ENCODE measurements at regions not wholly inside any gene's neighbourhood (a gene's known extent, or its start where the extent isn't known, plus 50 kb on each side); places are given as distances from the start of the nearest gene placed in this dataset.

DNA sequence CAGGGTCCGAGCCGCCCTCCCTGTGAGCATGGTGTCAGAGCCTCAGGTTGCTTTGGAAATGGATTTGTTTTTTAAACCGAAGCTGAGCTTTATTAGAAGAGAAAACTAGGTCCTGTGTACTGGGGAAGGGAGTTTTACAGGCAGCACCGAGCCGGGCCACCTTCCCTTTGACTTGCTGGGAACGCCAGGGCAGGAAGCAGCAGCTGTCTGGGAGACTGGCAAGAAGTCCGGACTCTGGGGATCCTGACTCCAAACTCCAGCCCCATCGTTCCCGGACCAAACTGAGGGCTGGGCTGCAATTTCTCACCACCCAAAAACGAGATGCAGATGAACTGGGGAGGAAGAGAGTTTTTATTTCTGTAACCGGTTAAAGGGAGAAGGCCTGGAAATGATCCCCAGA is 214.9 kb upstream of the KCNG1 start:
- in situ Hi-C loops (cut with MboI), result no loop called here

More for the DNA sequence above, 214.9 kb upstream of the KCNG1 start:
- H3K9ac ChIP-seq (ENCODE audit: insufficient read depth in 1 of 2, low read depth in 2 of 2, low read length in 2 of 2), result no peak overlapping the region; a peak in 1 of 4 replicates
- CTCF ChIA-PET (ENCODE audit: low intra/inter-chr PET ratio), result no interaction called here
- no peaks in the 10 kb centered on the region; the same call in 1 of the 2 replicates for H4K20me1 ChIP-seq (replicated peaks; ENCODE audit: control insufficient read depth, insufficient read depth, low read length)
- DNase-seq (ENCODE audit: extremely low read depth in 1 of 4, low spot score in 3 of 4), result no peak
- no peaks in the 10 kb centered on the region for H3K4me1 ChIP-seq (replicated peaks in 1 of 2; ENCODE audit: control insufficient read depth in 2 of 2, insufficient read depth in 2 of 2, low read length in 2 of 2)
- no TSS peak for BruUV-seq (replicated peaks)
- H3K9me3 ChIP-seq (replicated peaks; ENCODE audit: control insufficient read depth, insufficient read depth, low read depth, low read length), result no peaks in the 10 kb centered on the region
- peaks cover 2 to 33% of the 10 kb centered on the region in 2 experiments for H3K27me3 ChIP-seq (ENCODE audit: control insufficient read depth in 2 of 2, insufficient read depth in 2 of 2, low read length in 2 of 2)
- H3K4me2 ChIP-seq (ENCODE audit: insufficient read depth, low read length), result no peak overlapping the region
- no peak overlapping the region for H3K27ac ChIP-seq (ENCODE audit: extremely low read depth, low read depth, low read length)
- no peak overlapping the region for H3K4me3 ChIP-seq
- TF ChIP-seq, protein P1, sequence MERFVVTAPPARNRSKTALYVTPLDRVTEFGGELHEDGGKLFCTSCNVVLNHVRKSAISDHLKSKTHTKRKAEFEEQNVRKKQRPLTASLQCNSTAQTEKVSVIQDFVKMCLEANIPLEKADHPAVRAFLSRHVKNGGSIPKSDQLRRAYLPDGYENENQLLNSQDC (CRISPR knock-in tag; IDR thresholded peaks at IDR 0.05), result no peak
- no peak for TF ChIP-seq ZSCAN32 (CRISPR knock-in tag; IDR thresholded peaks at IDR 0.05)
- TF ChIP-seq, protein P2, sequence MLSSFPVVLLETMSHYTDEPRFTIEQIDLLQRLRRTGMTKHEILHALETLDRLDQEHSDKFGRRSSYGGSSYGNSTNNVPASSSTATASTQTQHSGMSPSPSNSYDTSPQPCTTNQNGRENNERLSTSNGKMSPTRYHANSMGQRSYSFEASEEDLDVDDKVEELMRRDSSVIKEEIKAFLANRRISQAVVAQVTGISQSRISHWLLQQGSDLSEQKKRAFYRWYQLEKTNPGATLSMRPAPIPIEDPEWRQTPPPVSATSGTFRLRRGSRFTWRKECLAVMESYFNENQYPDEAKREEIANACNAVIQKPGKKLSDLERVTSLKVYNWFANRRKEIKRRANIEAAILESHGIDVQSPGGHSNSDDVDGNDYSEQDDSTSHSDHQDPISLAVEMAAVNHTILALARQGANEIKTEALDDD (IDR thresholded peaks at IDR 0.05), result no peak
- no peak for TF ChIP-seq COPS2 (conservative IDR thresholded peaks at IDR 0.05)
- TF ChIP-seq BMI1 (IDR thresholded peaks at IDR 0.05; ENCODE audit: low read length), result no peak
- TF ChIP-seq, protein P3, sequence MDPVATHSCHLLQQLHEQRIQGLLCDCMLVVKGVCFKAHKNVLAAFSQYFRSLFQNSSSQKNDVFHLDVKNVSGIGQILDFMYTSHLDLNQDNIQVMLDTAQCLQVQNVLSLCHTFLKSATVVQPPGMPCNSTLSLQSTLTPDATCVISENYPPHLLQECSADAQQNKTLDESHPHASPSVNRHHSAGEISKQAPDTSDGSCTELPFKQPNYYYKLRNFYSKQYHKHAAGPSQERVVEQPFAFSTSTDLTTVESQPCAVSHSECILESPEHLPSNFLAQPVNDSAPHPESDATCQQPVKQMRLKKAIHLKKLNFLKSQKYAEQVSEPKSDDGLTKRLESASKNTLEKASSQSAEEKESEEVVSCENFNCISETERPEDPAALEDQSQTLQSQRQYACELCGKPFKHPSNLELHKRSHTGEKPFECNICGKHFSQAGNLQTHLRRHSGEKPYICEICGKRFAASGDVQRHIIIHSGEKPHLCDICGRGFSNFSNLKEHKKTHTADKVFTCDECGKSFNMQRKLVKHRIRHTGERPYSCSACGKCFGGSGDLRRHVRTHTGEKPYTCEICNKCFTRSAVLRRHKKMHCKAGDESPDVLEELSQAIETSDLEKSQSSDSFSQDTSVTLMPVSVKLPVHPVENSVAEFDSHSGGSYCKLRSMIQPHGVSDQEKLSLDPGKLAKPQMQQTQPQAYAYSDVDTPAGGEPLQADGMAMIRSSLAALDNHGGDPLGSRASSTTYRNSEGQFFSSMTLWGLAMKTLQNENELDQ (CRISPR knock-in tag; IDR thresholded peaks at IDR 0.05; ENCODE audit: borderline replicate concordance), result no peak
- H3K36me3 ChIP-seq (ENCODE audit: control insufficient read depth, insufficient read depth, low read length), result no peaks in the 10 kb centered on the region
- POLR2A ChIA-PET, result interaction anchor here (0.7 kb wide), 1 partner anchor 9 kb away, joined by 3 read pairs; no protein-coding TSS in a partner anchor
- ATAC-seq, result no peak
- no peak overlapping the region for H2AFZ ChIP-seq (ENCODE audit: low read depth, low read length)
- WGBS (ENCODE audit: insufficient coverage, low coverage, missing lambda C conversion rate), result 10% methylated on average over 10 of the region's 11 CpGs
- H3K79me2 ChIP-seq (ENCODE audit: control insufficient read depth, insufficient read depth, low read length), result no peaks in the 10 kb centered on the region
- intact Hi-C loops (cut with micrococcal nuclease), result no loop called here
- FAIRE-seq, result no peak
- H3K9me1 ChIP-seq (ENCODE audit: control insufficient read depth, insufficient read depth, low read length), result no peaks in the 10 kb centered on the region

All from K562 (cell line).